Fibroblast of pulmonary artery (primary cell): ENCODE measurements at regions not wholly inside any gene's neighbourhood (a gene's known extent, or its start where the extent isn't known, plus 50 kb on each side); places are given as distances from the start of the nearest gene placed in this dataset.

Experiments
- DNase-seq: peaks from one replicate; pipeline ENCODE4 v3.0.0-alpha.2; 2010; ENCODE audit warnings: low read depth
- H3K4me3 ChIP-seq: replicated peaks from 2 replicates; pipeline ENCODE4 v1.5.1; 2011; ENCODE audit warnings: low read depth, mild to moderate bottlenecking, control low read depth, low read length, moderate library complexity
- CTCF ChIP-seq: IDR thresholded peaks from 2 replicates; pipeline ENCODE4 v1.5.1; 2011; ENCODE audit warnings: mild to moderate bottlenecking, control low read depth, low read length, inconsistent platforms; ENCODE audit errors: missing control alignments

GRCh38 chr6:137738931-137739504 lies 128.0 kb upstream of the TNFAIP3 start:
- H3K4me3 ChIP-seq, result no peak overlapping the region
- DNase-seq, result no peak
- TF ChIP-seq CTCF, result no peak

GRCh38 chr6:137739544-137739943 lies 127.5 kb upstream of the TNFAIP3 start:
- TF ChIP-seq CTCF, result no peak
- DNase-seq, result no peak
- no peak overlapping the region for H3K4me3 ChIP-seq

GRCh38 chr6:137740091-137740755 lies 126.8 kb upstream of the TNFAIP3 start:
- DNase-seq, result peak; percentile 30
- no peak overlapping the region for H3K4me3 ChIP-seq
- no peak for TF ChIP-seq CTCF

GRCh38 chr6:137740967-137741761 lies 125.9 kb upstream of the TNFAIP3 start:
- no peak for DNase-seq

GRCh38 chr6:137743493-137743892 lies 123.6 kb upstream of the TNFAIP3 start:
- no peak for DNase-seq
- no peak for TF ChIP-seq CTCF
- H3K4me3 ChIP-seq, result no peak overlapping the region

More at GRCh38 chr6:137740967-137741761, 125.9 kb upstream of the TNFAIP3 start:
- no peak for TF ChIP-seq CTCF
- no peak overlapping the region for H3K4me3 ChIP-seq

GRCh38 chr6:137744877-137745276 lies 122.2 kb upstream of the TNFAIP3 start:
- H3K4me3 ChIP-seq, result no peak overlapping the region
- TF ChIP-seq CTCF, result no peak
- DNase-seq, result no peak
